ENCODE measurements at regions not wholly inside any gene's neighbourhood (a gene's known extent, or its start where the extent isn't known, plus 50 kb on each side); places are given as distances from the start of the nearest gene placed in this dataset.

- no peaks in the 10 kb centered on the region for H3K79me2 ChIP-seq (ENCODE audit: control insufficient read depth, insufficient read depth, low read length)
- no peak for TF ChIP-seq CTCF (optimal IDR thresholded peaks at IDR 0.05 in 1 of 3, IDR thresholded peaks at IDR 0.05 in 1 of 3, conservative IDR thresholded peaks at IDR 0.05 in 1 of 3; ENCODE audit: extremely low read depth in 1 of 3, insufficient read depth in 2 of 3, low read length in 3 of 3)
- H3K4me2 ChIP-seq (ENCODE audit: control insufficient read depth, extremely low read depth, insufficient read depth, low read depth, low read length): no peak overlapping the region
- no peaks in the 10 kb centered on the region for H3K36me3 ChIP-seq (ENCODE audit: control insufficient read depth in 2 of 2, extremely low read depth in 1 of 2, insufficient read depth in 2 of 2, low read length in 2 of 2)
- no peak overlapping the region for H3K4me3 ChIP-seq (ENCODE audit: control insufficient read depth in 2 of 3, extremely low read depth in 1 of 3, insufficient read depth in 2 of 3, low read depth in 1 of 3, low read length in 3 of 3)
- no peaks in the 10 kb centered on the region for H4K20me1 ChIP-seq (ENCODE audit: control insufficient read depth, extremely low read depth, insufficient read depth, low read length)
- H3K9me3 ChIP-seq (ENCODE audit: control insufficient read depth, low read depth, low read length): no peaks in the 10 kb centered on the region
- H3K4me1 ChIP-seq (ENCODE audit: control insufficient read depth, extremely low read depth, insufficient read depth, low read length): no peaks in the 10 kb centered on the region
- no peaks in the 10 kb centered on the region for H3K9me1 ChIP-seq (ENCODE audit: control insufficient read depth, extremely low read depth, insufficient read depth, low read length)
- no peaks in the 10 kb centered on the region for H3K27me3 ChIP-seq (ENCODE audit: control insufficient read depth, extremely low read depth, insufficient read depth, low read length)
- no peak for FAIRE-seq
- no peak overlapping the region for H3K9ac ChIP-seq (ENCODE audit: control insufficient read depth, extremely low read depth, insufficient read depth, low read length)
- no peak overlapping the region for H2AFZ ChIP-seq (ENCODE audit: control insufficient read depth, low read length)
- dilution Hi-C loops (cut with MboI; ENCODE audit: extremely low pct_ligation_motif_present, low sequenced_read_pairs): no loop called here
- no peak overlapping the region for H3K27ac ChIP-seq (ENCODE audit: control insufficient read depth, insufficient read depth, low read length)
- DNase-seq (ENCODE audit: low read depth, low spot score): no peak
These were observed 100.2 kb upstream of the MSX1 start for GRCh38 chr4:4759232-4759631.

GRCh38 chr4:4758681-4759080 is 100.8 kb upstream of the MSX1 start:
- H3K9me3 ChIP-seq (ENCODE audit: control insufficient read depth, low read depth, low read length): no peaks in the 10 kb centered on the region
- no peak overlapping the region for H3K4me2 ChIP-seq (ENCODE audit: control insufficient read depth, extremely low read depth, insufficient read depth, low read depth, low read length)
- FAIRE-seq: no peak
- no peaks in the 10 kb centered on the region for H4K20me1 ChIP-seq (ENCODE audit: control insufficient read depth, extremely low read depth, insufficient read depth, low read length)
- no peak overlapping the region for H3K27ac ChIP-seq (ENCODE audit: control insufficient read depth, insufficient read depth, low read length)
- no peak overlapping the region for H3K4me3 ChIP-seq (ENCODE audit: control insufficient read depth in 2 of 3, extremely low read depth in 1 of 3, insufficient read depth in 2 of 3, low read depth in 1 of 3, low read length in 3 of 3)
- H3K9me1 ChIP-seq (ENCODE audit: control insufficient read depth, extremely low read depth, insufficient read depth, low read length): no peaks in the 10 kb centered on the region
- dilution Hi-C loops (cut with MboI; ENCODE audit: extremely low pct_ligation_motif_present, low sequenced_read_pairs): no loop called here
- no peaks in the 10 kb centered on the region for H3K79me2 ChIP-seq (ENCODE audit: control insufficient read depth, insufficient read depth, low read length)
- no peaks in the 10 kb centered on the region for H3K36me3 ChIP-seq (ENCODE audit: control insufficient read depth in 2 of 2, extremely low read depth in 1 of 2, insufficient read depth in 2 of 2, low read length in 2 of 2)
- H3K27me3 ChIP-seq (ENCODE audit: control insufficient read depth, extremely low read depth, insufficient read depth, low read length): no peaks in the 10 kb centered on the region
- TF ChIP-seq CTCF (optimal IDR thresholded peaks at IDR 0.05 in 1 of 3, IDR thresholded peaks at IDR 0.05 in 1 of 3, conservative IDR thresholded peaks at IDR 0.05 in 1 of 3; ENCODE audit: extremely low read depth in 1 of 3, insufficient read depth in 2 of 3, low read length in 3 of 3) (no peak), EZH2 (IDR thresholded peaks at IDR 0.05; ENCODE audit: low read length) (no peak)
- no peaks in the 10 kb centered on the region for H3K4me1 ChIP-seq (ENCODE audit: control insufficient read depth, extremely low read depth, insufficient read depth, low read length)
- no peak overlapping the region for H2AFZ ChIP-seq (ENCODE audit: control insufficient read depth, low read length)
- no peak overlapping the region for H3K9ac ChIP-seq (ENCODE audit: control insufficient read depth, extremely low read depth, insufficient read depth, low read length)
- DNase-seq (ENCODE audit: low read depth, low spot score): no peak
